HG03280 (cell line): ENCODE measurements at regions not wholly inside any gene's neighbourhood (a gene's known extent, or its start where the extent isn't known, plus 50 kb on each side); places are given as distances from the start of the nearest gene placed in this dataset.

Experiments used
- ATAC-seq: cut with Tn5 transposase; IDR thresholded peaks from one replicate; pipeline ENCODE4 v1.9.1; 2021; ENCODE audit warnings: mild to moderate bottlenecking, moderate library complexity; ENCODE audit not compliant: unreplicated experiment

DNA sequence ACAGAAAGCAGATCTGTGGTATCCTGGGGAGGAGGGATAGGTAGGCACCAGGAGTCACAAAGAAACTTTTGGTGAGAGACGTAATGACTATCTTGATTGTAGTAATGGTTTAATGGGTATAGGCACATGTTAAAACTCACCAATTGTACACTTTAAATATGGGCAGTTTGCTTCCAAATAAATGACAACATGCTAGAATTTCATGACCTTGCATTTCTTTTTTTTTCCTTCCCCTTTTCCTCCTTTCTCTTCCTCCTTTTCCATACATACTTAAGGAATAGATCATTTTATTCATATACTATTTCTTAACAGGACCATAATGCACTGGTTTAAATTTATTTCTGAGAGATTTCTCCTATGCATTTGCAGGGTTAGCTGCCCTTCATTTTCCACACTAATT, 341.8 kb downstream of the TMEM182 start:
- no peak for ATAC-seq

GRCh38 chr2:103119352-103119751, 357.5 kb downstream of the TMEM182 start:
- no peak for ATAC-seq

GRCh38 chr2:103121106-103121505, 359.3 kb downstream of the TMEM182 start:
- no peak for ATAC-seq

- ATAC-seq: no peak
Observed at GRCh38 chr2:103123516-103123915, 361.7 kb downstream of the TMEM182 start.

DNA sequence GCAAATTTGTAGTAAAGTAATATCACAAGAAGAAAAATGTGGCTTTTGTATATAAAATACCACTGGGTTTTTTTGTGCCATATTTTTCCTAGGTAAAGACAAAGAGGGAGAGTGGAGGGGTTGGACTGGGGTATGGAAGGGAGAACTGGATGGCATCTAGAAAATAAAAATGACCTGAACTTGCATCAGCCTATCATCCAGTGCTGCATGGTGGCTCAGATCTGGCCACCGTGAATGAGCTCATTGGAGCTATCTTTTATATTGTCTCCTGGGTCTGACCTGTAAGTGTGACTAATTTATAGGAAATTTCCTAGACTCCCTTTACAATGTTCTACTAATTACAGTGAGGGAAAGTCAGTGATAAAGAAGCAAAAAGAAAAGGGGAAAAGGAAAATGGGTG, 369.0 kb downstream of the TMEM182 start:
- no peak for ATAC-seq

GRCh38 chr2:103132536-103133217, 370.8 kb downstream of the TMEM182 start:
- ATAC-seq: peak; percentile 89

- no peak for ATAC-seq
Observed at GRCh38 chr2:103135679-103136078, 373.8 kb downstream of the TMEM182 start.

GRCh38 chr2:103138123-103138901, 376.5 kb downstream of the TMEM182 start:
- peak; percentile 45 for ATAC-seq

GRCh38 chr2:103139628-103140268, 377.9 kb downstream of the TMEM182 start:
- ATAC-seq: no peak

- no peak for ATAC-seq
Observed at GRCh38 chr2:103144837-103145236, 383.0 kb downstream of the TMEM182 start.

- ATAC-seq: no peak
Observed at GRCh38 chr2:103145739-103146138, 383.9 kb downstream of the TMEM182 start.

- no peak for ATAC-seq
Observed at GRCh38 chr2:103151046-103151445, 389.2 kb downstream of the TMEM182 start.

DNA sequence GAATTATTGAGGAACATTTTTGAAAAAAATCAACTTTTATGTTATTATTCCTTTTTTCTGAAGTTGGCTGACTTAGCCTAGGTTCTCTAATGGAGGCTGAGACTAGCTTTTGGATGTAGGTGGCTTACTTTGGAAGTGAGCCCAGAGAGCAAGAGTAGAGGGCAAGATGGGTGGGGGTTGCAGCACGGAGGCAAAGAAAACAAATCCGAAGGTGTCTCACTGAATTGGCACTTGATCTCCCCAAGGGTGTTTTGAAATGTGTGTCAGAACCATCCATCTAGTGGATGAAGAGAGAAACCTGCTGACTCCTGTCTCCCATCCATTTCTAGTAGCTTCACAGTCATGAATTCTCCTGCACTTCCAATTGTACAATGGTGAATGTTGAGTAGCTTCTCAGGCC, 390.7 kb downstream of the TMEM182 start:
- no peak for ATAC-seq

DNA sequence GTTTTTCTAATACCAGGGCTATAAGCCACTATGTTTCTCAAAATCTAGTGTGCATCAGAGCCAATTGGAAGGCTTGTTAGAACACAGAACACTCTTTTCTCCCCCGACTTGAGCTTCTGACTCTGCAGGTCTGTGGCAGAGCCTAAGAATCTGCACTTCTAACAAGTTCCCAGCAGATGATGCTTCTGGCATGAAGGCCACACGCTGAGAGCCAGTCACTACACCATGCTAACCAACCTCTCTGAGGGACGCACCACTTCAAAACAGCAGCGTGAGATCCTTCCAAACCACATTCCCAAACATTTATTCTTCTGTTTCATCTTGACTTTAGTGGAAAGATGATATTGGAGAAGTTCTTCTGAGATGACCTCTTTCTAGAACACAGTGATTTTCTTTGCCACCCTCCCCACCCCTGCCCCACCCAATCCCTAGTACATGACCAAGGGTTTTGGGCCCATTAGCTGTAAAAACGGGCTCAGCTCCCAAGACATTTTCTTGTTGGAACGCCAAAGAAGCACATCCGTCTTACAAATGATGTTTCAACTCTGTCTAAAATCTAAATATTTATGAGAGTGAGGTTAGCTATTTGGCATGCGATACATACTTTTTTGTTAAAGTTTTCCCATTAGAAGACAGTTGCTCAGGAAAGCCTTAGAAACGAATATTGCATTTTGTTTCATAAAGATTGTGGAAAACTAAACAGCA, 391.9 kb downstream of the TMEM182 start:
- no peak for ATAC-seq

DNA sequence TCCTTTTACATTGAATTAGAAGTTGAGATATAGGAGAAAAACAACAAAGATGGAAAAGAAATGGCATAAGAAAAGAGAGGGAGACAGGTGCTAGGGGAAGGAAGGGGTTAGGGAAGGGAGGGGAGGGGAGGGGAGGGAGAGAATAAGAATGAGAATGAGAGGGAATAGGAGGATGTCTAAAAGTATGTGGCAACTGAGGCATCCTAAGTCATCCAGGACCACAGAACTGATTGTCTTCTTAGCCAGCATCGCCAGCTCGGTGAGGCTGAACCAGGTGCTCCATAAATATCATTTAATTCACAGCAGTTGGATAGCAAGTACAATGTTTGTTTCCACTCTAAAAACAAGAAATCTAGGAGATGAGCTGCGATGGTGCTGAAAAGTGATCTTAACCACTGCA, 393.5 kb downstream of the TMEM182 start:
- ATAC-seq: no peak

DNA sequence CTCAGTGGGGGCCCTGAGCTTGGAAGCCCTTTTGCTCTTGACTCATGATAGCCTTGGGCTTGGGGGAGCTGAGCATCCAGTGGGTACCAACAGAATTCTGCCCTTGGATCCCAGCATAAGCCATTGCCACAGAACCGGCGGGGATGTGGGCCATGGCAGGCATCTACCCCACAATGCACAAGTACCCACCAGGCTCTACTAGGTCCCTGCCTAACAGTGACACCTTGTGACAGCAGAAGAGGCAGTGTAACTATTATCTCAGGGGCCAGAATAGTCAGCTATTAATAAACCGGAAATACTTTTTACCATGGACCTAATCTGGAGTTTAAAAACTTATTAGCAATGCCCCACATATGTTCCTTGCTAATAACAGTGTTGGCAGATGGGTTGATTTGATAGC, 397.2 kb downstream of the TMEM182 start:
- no peak for ATAC-seq

DNA sequence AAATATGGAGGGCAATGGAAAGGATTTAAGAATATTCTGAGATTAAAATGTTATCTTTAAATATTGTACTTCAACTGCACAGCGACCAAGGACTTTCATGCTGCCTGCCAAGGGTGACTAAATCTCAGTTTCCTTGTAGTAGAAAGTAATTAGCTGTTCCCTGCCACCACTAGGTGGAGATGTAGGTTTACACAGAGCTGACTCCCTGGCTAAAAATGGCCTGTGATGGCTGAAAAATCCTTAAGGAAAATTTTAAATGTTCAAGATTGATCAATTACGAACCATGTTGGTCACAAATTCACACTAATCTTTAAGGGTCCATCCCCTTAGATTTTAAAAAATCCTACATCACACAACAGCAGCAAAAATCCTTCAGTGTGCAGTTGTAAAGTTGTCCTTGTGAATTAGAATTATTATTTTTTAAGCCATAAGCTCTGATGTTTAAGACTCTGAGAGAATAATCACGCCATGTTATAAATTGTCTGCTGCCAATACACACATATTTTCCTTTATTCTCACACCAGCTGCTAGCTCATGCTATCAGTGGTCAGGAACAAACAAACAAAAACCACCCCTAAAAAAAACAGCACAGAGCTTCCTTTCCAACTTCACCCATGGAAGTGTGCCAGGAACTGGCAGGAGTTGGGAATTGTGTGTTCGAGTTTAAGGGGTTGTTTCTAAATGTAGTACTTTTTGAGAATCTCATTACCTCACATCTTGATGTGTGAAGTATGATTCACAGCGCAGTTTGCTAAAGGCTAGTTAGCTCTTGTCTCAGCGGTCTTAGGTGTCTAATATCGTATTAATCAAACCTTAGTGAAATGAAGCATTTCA, 399.8 kb downstream of the TMEM182 start:
- ATAC-seq: peak; percentile 64

GRCh38 chr2:103164748-103165147, 402.9 kb downstream of the TMEM182 start:
- no peak for ATAC-seq

DNA sequence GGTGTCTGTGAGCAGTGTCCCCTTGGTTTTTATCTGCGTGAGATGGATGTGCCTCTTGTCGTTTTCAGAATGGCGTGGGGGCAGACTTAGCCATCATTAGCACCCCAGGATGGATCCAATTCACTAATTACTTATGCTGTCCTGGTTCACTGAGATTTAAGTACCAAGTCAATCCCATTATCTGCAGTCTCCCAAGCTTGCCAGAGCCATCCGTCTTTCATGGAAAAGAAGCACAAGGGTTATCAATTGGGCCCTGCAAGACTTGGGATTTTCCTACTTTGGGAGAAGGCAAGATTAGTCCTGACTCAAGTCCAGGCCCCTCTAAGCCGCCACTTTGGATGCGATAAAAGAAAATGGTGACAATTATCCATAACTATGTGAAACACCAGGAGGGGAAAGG, 404.0 kb downstream of the TMEM182 start:
- no peak for ATAC-seq
